H1 (cell line): ENCODE measurements at regions not wholly inside any gene's neighbourhood (a gene's known extent, or its start where the extent isn't known, plus 50 kb on each side); places are given as distances from the start of the nearest gene placed in this dataset.

Experiments used
- CBX8 ChIP-seq: fragments of 300-800, 300-1000 bp; sonication (generic); IDR thresholded peaks from 2 replicates; pipeline ENCODE4 v1.7.1; 2016; ENCODE audit warnings: low read depth, low read length, borderline replicate concordance
- CEBPB ChIP-seq: IDR thresholded peaks from 2 replicates; pipeline ENCODE4 v1.6.1; 2012; ENCODE audit warnings: low read depth, low read length
- GABPA ChIP-seq: IDR thresholded peaks from 2 replicates; pipeline ENCODE4 v1.6.1; 2011; ENCODE audit warnings: mild to moderate bottlenecking, low read length, moderate library complexity, borderline replicate concordance; ENCODE audit not compliant: insufficient read depth
- POLR2AphosphoS5 ChIP-seq: IDR thresholded peaks from 2 replicates; pipeline ENCODE4 v1.6.1; 2011; ENCODE audit warnings: low read depth, low read length
- TAF7 ChIP-seq: optimal IDR thresholded peaks from 2 replicates; pipeline ENCODE3; 2011; ENCODE audit warnings: low read depth, mild to moderate bottlenecking, inconsistent platforms, low read length, moderate library complexity, borderline replicate concordance
- YY1 ChIP-seq: IDR thresholded peaks from 2 replicates; pipeline ENCODE4 v1.6.1; 2011; ENCODE audit warnings: low read depth, mild to moderate bottlenecking, low read length

DNA sequence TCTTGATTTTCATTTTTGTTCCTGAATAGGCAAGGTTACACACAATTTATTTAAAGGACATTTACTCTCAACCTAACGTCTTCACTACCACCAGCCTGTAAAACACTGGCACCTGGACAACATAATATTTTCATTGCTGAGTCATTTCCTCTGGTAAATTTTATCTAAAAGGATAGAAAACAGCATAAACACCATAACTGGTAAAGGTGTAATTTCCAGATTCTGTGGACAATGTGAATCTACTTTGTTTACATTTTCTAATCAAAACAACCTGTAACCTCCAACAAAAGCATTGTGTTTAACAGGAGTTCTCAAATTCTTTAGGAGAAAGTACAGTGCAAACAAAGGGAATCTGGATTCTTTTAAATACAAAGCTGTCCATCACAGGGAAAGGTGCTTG is 472.0 kb upstream of the AKR1E2 start (continued):
- TF ChIP-seq CEBPB: no peak
- no peak for TF ChIP-seq CBX8
- TF ChIP-seq TAF7: no peak
- no peak for TF ChIP-seq GABPA
- no peak for TF ChIP-seq POLR2AphosphoS5
- TF ChIP-seq YY1: no peak
